SU-DHL-6 (cell line): ENCODE measurements at regions not wholly inside any gene's neighbourhood (a gene's known extent, or its start where the extent isn't known, plus 50 kb on each side); places are given as distances from the start of the nearest gene placed in this dataset.
"Not testable (repeated sequence)": the region's sequence is repeated elsewhere in the genome, so short reads cannot be mapped to it uniquely, and the experiment has no call there.

ENCODE experiments used
- H2AFZ ChIP-seq: fragments of 200-600 bp; sonication (generic); 2 replicates; pipeline ENCODE4 v1.6.1; 2014; ENCODE audit warnings: low read depth, mild to moderate bottlenecking, moderate library complexity, mixed read lengths, antibody characterized with exemption, low read length; ENCODE audit not compliant: severe bottlenecking
- H3F3A ChIP-seq: fragments of 200-600 bp; shearing (Covaris generic); 2 replicates; pipeline ENCODE4 v1.6.0; 2016; ENCODE audit warnings: antibody characterized with exemption, mild to moderate bottlenecking; ENCODE audit not compliant: insufficient read depth
- H3K27ac ChIP-seq: fragments of 200-600 bp; sonication (generic); 2 replicates; pipeline ENCODE4 v1.5.1; 2016; ENCODE audit warnings: low read depth, mild to moderate bottlenecking, low read length, moderate library complexity, mixed read lengths
- H3K27me3 ChIP-seq: fragments of 200-600 bp; sonication (generic), shearing (Covaris generic); 2 replicates; pipeline ENCODE4 v1.6.0; 2014; ENCODE audit warnings: mild to moderate bottlenecking, low read length
- H3K36me3 ChIP-seq: fragments of 200-600 bp; sonication (generic); 2 replicates; pipeline ENCODE4 v1.6.1; 2014; ENCODE audit warnings: mild to moderate bottlenecking, low read length, mixed read lengths
- H3K4me2 ChIP-seq: fragments of 300-600, 200-600 bp; shearing (Covaris generic), sonication (generic); 2 replicates; pipeline ENCODE4 v1.6.0; 2014; ENCODE audit warnings: low read length, low read depth, mild to moderate bottlenecking; ENCODE audit not compliant: poor library complexity, severe bottlenecking
- H3K4me3 ChIP-seq: fragments of 200-600 bp; sonication (generic); 2 replicates; pipeline ENCODE4 v1.5.1; 2014; ENCODE audit warnings: antibody characterized with exemption, low read length, mild to moderate bottlenecking, mixed read lengths; ENCODE audit not compliant: insufficient read depth, poor library complexity, severe bottlenecking
- H3K79me2 ChIP-seq: fragments of 200-600 bp; sonication (generic); 2 replicates; pipeline ENCODE4 v1.6.1; 2014; ENCODE audit warnings: mild to moderate bottlenecking, low read length, moderate library complexity; ENCODE audit not compliant: insufficient read depth
- H3K9ac ChIP-seq: fragments of 200-600 bp; sonication (generic); 2 replicates; pipeline ENCODE4 v1.7.0; 2014; ENCODE audit warnings: mild to moderate bottlenecking, low read length
- H3K9me2 ChIP-seq: fragments of 200-600 bp; sonication (generic); replicated peaks from 2 replicates; pipeline ENCODE4 v1.6.1; 2014; ENCODE audit warnings: low read length; ENCODE audit not compliant: insufficient read depth
- H3K9me3 ChIP-seq: fragments of 200-600 bp; sonication (generic); 2 replicates; pipeline ENCODE4 v1.6.1; 2014; ENCODE audit warnings: low read length, mixed read lengths; ENCODE audit not compliant: insufficient read depth
- H4K20me1 ChIP-seq: fragments of 200-600 bp; sonication (generic); 2 replicates; pipeline ENCODE4 v1.6.1; 2014; ENCODE audit warnings: low read depth, mild to moderate bottlenecking, antibody characterized with exemption, low read length, moderate library complexity, mixed read lengths
- EZH2phosphoT487 ChIP-seq: fragments of 200-600 bp; sonication (generic), shearing (Covaris generic); conservative IDR thresholded peaks from 2 replicates; pipeline ENCODE4 v1.6.1; 2018; ENCODE audit warnings: mild to moderate bottlenecking, antibody characterized with exemption, low read length, moderate library complexity, mixed read lengths
- TF ChIP-seq, protein P1 (sequence below): fragments of 200-600 bp; sonication (generic); IDR thresholded peaks from one replicate; pipeline ENCODE4 v1.5.1; 2017; ENCODE audit warnings: antibody characterized with exemption, mild to moderate bottlenecking, low read length, moderate library complexity; ENCODE audit not compliant: insufficient read depth, poor library complexity, severe bottlenecking

DNA sequence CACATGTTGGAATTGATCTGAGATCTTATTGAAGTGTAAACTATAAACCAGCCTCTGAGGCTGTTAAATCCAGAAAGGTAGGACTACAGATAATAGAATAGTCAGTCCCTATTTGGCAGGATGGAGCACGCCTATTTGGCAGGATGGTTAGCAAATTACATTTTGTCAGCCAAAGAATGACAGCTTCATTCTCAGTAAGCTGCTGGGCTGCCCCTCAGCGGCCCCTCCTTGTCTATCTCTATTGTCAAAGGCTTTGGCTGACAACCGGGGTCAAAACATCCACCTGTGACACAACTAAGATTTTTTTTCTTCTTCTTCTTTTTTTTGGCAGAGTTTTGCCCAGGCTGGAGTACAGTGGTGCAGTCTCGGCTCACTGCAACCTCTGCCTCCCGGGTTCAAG, 123.4 kb upstream of the ECI2 start:
- no peaks in the 10 kb centered on the region for H4K20me1 ChIP-seq
- H3K79me2 ChIP-seq, result no peaks in the 10 kb centered on the region
- H3K9me2 ChIP-seq, result no peaks in the 10 kb centered on the region
- no peak for TF ChIP-seq EZH2phosphoT487
- TF ChIP-seq, protein P1, sequence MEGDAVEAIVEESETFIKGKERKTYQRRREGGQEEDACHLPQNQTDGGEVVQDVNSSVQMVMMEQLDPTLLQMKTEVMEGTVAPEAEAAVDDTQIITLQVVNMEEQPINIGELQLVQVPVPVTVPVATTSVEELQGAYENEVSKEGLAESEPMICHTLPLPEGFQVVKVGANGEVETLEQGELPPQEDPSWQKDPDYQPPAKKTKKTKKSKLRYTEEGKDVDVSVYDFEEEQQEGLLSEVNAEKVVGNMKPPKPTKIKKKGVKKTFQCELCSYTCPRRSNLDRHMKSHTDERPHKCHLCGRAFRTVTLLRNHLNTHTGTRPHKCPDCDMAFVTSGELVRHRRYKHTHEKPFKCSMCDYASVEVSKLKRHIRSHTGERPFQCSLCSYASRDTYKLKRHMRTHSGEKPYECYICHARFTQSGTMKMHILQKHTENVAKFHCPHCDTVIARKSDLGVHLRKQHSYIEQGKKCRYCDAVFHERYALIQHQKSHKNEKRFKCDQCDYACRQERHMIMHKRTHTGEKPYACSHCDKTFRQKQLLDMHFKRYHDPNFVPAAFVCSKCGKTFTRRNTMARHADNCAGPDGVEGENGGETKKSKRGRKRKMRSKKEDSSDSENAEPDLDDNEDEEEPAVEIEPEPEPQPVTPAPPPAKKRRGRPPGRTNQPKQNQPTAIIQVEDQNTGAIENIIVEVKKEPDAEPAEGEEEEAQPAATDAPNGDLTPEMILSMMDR, result no peak
- no peak overlapping the region for H3K4me2 ChIP-seq
- no peaks in the 10 kb centered on the region for H3K9me3 ChIP-seq
- no peaks in the 10 kb centered on the region for H3K36me3 ChIP-seq
- H3K27ac ChIP-seq, result no peak overlapping the region
- H2AFZ ChIP-seq, result no peak overlapping the region
- H3K4me3 ChIP-seq, result no peak overlapping the region
- no peaks in the 10 kb centered on the region for H3F3A ChIP-seq
- no peak overlapping the region for H3K9ac ChIP-seq
- H3K27me3 ChIP-seq, result 0 out of 2 replicates have a peak, but pooled peaks cover 4% of the 10 kb centered on the region

DNA sequence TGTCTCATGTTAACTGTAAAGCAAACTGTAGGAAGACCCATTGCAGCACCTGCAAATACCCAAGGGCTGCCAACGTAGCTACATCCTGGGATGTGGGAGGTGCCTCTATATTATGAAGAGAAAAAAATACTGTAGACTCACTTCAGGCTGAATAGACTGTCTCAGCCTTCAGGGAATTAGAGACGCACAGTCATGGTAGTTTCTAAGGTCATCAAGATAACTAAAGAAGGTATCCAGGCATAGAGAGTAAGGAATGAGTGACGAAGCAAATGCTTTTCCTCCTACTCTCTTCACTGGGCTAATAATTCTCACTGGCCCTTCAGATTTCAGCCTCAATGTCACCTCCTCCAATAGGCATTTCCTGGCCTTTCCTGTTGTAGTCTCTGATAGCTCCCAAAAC, 121.6 kb upstream of the ECI2 start:
- Histone ChIP-seq H3K27me3 (0 out of 2 replicates have a peak, but pooled peaks cover 4% of the 10 kb centered on the region), H2AFZ (no peak overlapping the region), H3F3A (no peaks in the 10 kb centered on the region), H4K20me1 (no peaks in the 10 kb centered on the region), H3K9me3 (no peaks in the 10 kb centered on the region; the same call in 1 of the 2 replicates), H3K9me2 (no peaks in the 10 kb centered on the region), H3K27ac (no peak overlapping the region), H3K4me3 (no peak overlapping the region), H3K36me3 (no peaks in the 10 kb centered on the region), H3K79me2 (no peaks in the 10 kb centered on the region), H3K9ac (no peak overlapping the region), H3K4me2 (no peak overlapping the region)
- TF ChIP-seq, protein P1, result no peak
- no peak for TF ChIP-seq EZH2phosphoT487

- Histone ChIP-seq H3F3A (no peaks in the 10 kb centered on the region), H4K20me1 (no peaks in the 10 kb centered on the region), H3K9ac (no peak overlapping the region), H3K79me2 (no peaks in the 10 kb centered on the region), H3K36me3 (no peaks in the 10 kb centered on the region; the same call in 1 of the 2 replicates), H2AFZ (no peak overlapping the region), H3K27ac (no peak overlapping the region), H3K4me3 (no peak overlapping the region), H3K9me2 (no peaks in the 10 kb centered on the region), H3K9me3 (peaks cover 8% of the 10 kb centered on the region), H3K27me3 (no peaks in the 10 kb centered on the region), H3K4me2 (no peak overlapping the region)
- TF ChIP-seq EZH2phosphoT487, result no peak
- TF ChIP-seq, protein P1, result no peak
These were observed 118.3 kb upstream of the ECI2 start for GRCh38 chr6:4253604-4254231.

- H4K20me1 ChIP-seq, H3K27ac ChIP-seq, H3K4me2 ChIP-seq, H3K9me2 ChIP-seq, H3K79me2 ChIP-seq, H3F3A ChIP-seq, H2AFZ ChIP-seq, H3K9ac ChIP-seq, H3K27me3 ChIP-seq, H3K9me3 ChIP-seq, H3K4me3 ChIP-seq, H3K36me3 ChIP-seq: not testable (repeated sequence)
These were observed 117.1 kb upstream of the ECI2 start for GRCh38 chr6:4252445-4252844.
